Heart left ventricle (tissue), 13 donors: ENCODE measurements at regions not wholly inside any gene's neighbourhood (a gene's known extent, or its start where the extent isn't known, plus 50 kb on each side); places are given as distances from the start of the nearest gene placed in this dataset.
A peak's percentile ranks its signal among the peaks of the same experiment; 100 is the strongest.

ENCODE experiments used
- POLR2A ChIP-seq, 2 donors: fragments of 450-650 bp; IDR thresholded peaks; one replicate each; pipeline ENCODE4 v1.6.1; 2017; ENCODE audit warnings: antibody characterized with exemption in 2 of 2, mild to moderate bottlenecking in 2 of 2, moderate library complexity in 2 of 2
- TF ChIP-seq, protein P1 (sequence below), 12 donors: fragments of 200-600 bp; sonication (generic) in 4 of 12; IDR thresholded peaks; one replicate each; pipeline versions ENCODE4 v1.5.0 to v1.8.0; 2018 to 2022; ENCODE audit warnings: antibody characterized with exemption in 12 of 12, mild to moderate bottlenecking in 5 of 12
- donor health status: ischemic (EF 13 %, LVEDD 7.1; RV severe dilation, severe dysfunction).
- donor health status: DM: no; HTN: yes; CAD: no.
- donor health status: DM: no; HTN: no; CAD: no.
- donor health status: ischemic (EF 25% LVEDD 6.9; RV normal size, moderate dysfunction).
- donor health status: ischemic (EF 25% LVEDD 5.7; RV mildly dilated, moderate dysfunction).
- donor health status: ischemic (EF 35%, LVEDD 5.7; RV mildly dilated, moderate dysfunction).
- donor health status: nonischemic (EF 11% LVEDD 7.7; RV severe dilation, severe dysfunction).
- donor health status: DM: yes; HTN: yes; CAD: no.
- donor health status: PGD.
- donor health status: ischemic (EF 29% LVEDD 5.4; RV normal size, mild dysfunction).
- donor health status: nonischemic (EF 23%, LVEDD 6.1; RV moderate dilation, normal function).

DNA sequence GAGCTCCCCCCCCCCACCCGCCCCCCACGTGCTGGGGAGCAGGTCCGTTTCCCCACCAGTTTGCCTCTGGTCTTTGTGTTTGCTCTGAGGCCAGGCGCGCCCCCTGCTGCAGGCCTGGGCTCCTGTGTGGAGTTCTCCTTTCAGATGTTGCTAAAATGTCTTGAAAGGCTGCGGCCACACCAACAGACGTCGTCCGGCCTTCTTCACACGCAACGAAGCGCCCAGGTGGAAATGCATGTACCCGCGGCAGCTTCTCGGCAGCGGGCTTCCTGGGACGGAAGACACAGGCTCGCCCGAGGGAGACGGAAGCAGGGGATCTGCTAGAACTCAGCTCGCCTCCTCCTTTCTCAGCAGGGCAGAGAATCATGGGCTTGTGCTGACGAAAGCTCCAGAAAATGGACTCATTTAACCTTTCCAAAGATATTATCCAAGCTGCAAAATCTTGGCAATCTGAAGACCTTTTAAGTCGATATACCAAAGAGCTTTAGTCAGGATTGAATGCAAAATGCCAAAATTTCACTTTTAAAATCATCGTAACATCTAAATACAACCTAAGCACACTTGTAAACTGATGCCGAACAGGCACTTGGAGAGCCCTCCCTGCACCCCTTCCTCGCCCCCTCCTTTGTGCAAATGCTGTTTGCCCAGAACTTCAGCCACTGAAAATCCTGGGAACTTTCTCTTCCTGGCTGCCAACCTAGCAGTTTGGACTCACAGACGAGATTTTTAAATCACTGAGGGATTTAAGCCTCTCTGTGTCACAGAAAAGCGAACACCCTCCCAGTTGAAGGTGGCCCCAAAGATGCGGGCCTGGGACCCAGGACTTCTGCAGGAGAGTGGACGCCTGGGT is 125.5 kb upstream of the ZNF516 start:
- TF ChIP-seq, protein P1, sequence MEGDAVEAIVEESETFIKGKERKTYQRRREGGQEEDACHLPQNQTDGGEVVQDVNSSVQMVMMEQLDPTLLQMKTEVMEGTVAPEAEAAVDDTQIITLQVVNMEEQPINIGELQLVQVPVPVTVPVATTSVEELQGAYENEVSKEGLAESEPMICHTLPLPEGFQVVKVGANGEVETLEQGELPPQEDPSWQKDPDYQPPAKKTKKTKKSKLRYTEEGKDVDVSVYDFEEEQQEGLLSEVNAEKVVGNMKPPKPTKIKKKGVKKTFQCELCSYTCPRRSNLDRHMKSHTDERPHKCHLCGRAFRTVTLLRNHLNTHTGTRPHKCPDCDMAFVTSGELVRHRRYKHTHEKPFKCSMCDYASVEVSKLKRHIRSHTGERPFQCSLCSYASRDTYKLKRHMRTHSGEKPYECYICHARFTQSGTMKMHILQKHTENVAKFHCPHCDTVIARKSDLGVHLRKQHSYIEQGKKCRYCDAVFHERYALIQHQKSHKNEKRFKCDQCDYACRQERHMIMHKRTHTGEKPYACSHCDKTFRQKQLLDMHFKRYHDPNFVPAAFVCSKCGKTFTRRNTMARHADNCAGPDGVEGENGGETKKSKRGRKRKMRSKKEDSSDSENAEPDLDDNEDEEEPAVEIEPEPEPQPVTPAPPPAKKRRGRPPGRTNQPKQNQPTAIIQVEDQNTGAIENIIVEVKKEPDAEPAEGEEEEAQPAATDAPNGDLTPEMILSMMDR (IDR thresholded peaks at IDR 0.05) = peak; percentile 41 to 74 (median 60)
- no peak for TF ChIP-seq POLR2A (IDR thresholded peaks at IDR 0.05)
